WTC11 (cell line): ENCODE measurements at regions not wholly inside any gene's neighbourhood (a gene's known extent, or its start where the extent isn't known, plus 50 kb on each side); places are given as distances from the start of the nearest gene placed in this dataset.

ENCODE experiments used
- ATAC-seq: fragments of 200-7000 bp; cut with Tn5 transposase; 2 replicates; pipeline ENCODE4 v1.10.0; 2021; ENCODE audit warnings: mild to moderate bottlenecking, moderate library complexity
- CTCF ChIA-PET: fragments of 300-600 bp; sonication (Branson Sonifier 250); formaldehyde crosslinking; loops from one replicate; lab custom pipeline; 2021; ENCODE audit warnings: antibody characterized with exemption; lab: Charles Lee
- POLR2A ChIA-PET: fragments of 350-600 bp; sonication (Branson Sonifier 250); formaldehyde crosslinking; loops from one replicate; lab custom pipeline; 2021; ENCODE audit warnings: antibody characterized with exemption; lab: Charles Lee
- DNase-seq: peaks from one replicate; pipeline ENCODE4 v3.0.0; 2021; ENCODE audit warnings: low spot score
- H3K27ac Mint-ChIP-seq: 2 replicates; pipeline ENCODE4 v1.8.0; 2021; ENCODE audit warnings: mixed read lengths
- H3K27me3 Mint-ChIP-seq: 2 replicates; pipeline ENCODE4 v1.8.0; 2021; ENCODE audit warnings: low read depth, mild to moderate bottlenecking, moderate library complexity, mixed read lengths
- H3K36me3 Mint-ChIP-seq: 2 replicates; pipeline ENCODE4 v1.8.0; 2021; ENCODE audit warnings: mixed read lengths
- H3K4me1 Mint-ChIP-seq: 2 replicates; pipeline ENCODE4 v1.8.0; 2022; ENCODE audit warnings: mixed read lengths
- H3K4me3 Mint-ChIP-seq: 2 replicates; pipeline ENCODE4 v1.8.0; 2021; ENCODE audit warnings: mild to moderate bottlenecking, moderate library complexity, mixed read lengths
- H3K9me3 Mint-ChIP-seq: 2 replicates; pipeline ENCODE4 v1.8.0; 2021; ENCODE audit warnings: mixed read lengths
- ATF1 ChIP-seq: sonication (generic); formaldehyde crosslinking; IDR thresholded peaks from 2 replicates; pipeline ENCODE4 v1.8.1; 2023; ENCODE audit warnings: mild to moderate bottlenecking, moderate library complexity, missing genetic modification reagents
- ESRRA ChIP-seq: sonication (generic); formaldehyde crosslinking; IDR thresholded peaks from 2 replicates; pipeline ENCODE4 v1.8.1; 2022; ENCODE audit warnings: mild to moderate bottlenecking, missing genetic modification reagents, borderline replicate concordance
- ETV6 ChIP-seq: sonication (generic); formaldehyde crosslinking; IDR thresholded peaks from 2 replicates; pipeline ENCODE4 v1.8.1; 2022; ENCODE audit warnings: mild to moderate bottlenecking, missing genetic modification reagents
- GRHL2 ChIP-seq: fragments of 250-450 bp; sonication (Bioruptor Pico); IDR thresholded peaks from 2 replicates; pipeline ENCODE4 v1.8.0; 2022; ENCODE audit warnings: mild to moderate bottlenecking, moderate library complexity; ENCODE audit not compliant: insufficient replicate concordance, severe bottlenecking
- GTF2I ChIP-seq: fragments of 250-450 bp; sonication (Bioruptor Pico); conservative IDR thresholded peaks from 2 replicates; pipeline ENCODE4 v1.4.0; 2021; ENCODE audit warnings: mild to moderate bottlenecking
- HMGA2 ChIP-seq: fragments of 250-450 bp; sonication (Bioruptor Pico); IDR thresholded peaks from 2 replicates; pipeline ENCODE4 v1.4.0; 2021; ENCODE audit warnings: mild to moderate bottlenecking, moderate library complexity
- NFE2L1 ChIP-seq: sonication (generic); formaldehyde crosslinking; IDR thresholded peaks from 2 replicates; pipeline ENCODE4 v1.8.1; 2023; ENCODE audit warnings: missing genetic modification reagents
- RORB ChIP-seq: fragments of 250-450 bp; sonication (Bioruptor Pico); IDR thresholded peaks from 2 replicates; pipeline ENCODE4 v1.9.0; 2021; ENCODE audit warnings: mild to moderate bottlenecking
- ZNF219 ChIP-seq: sonication (generic); formaldehyde crosslinking; IDR thresholded peaks from 2 replicates; pipeline ENCODE4 v1.8.0; 2023; ENCODE audit warnings: missing genetic modification reagents, mild to moderate bottlenecking, borderline replicate concordance
- ZNF232 ChIP-seq: sonication (generic); formaldehyde crosslinking; IDR thresholded peaks from 2 replicates; pipeline ENCODE4 v1.8.0; 2022; ENCODE audit warnings: mild to moderate bottlenecking, missing genetic modification reagents
- ZNF317 ChIP-seq: sonication (generic); formaldehyde crosslinking; IDR thresholded peaks from 2 replicates; pipeline ENCODE4 v1.8.1; 2023; ENCODE audit warnings: low read depth, mild to moderate bottlenecking, moderate library complexity, missing genetic modification reagents, borderline replicate concordance
- TF ChIP-seq, protein P1 (sequence below): sonication (generic); formaldehyde crosslinking; IDR thresholded peaks from 2 replicates; pipeline ENCODE4 v1.8.0; 2022; ENCODE audit warnings: mild to moderate bottlenecking, missing genetic modification reagents
- TF ChIP-seq, protein P2 (sequence below): sonication (generic); formaldehyde crosslinking; IDR thresholded peaks from 2 replicates; pipeline ENCODE4 v1.8.1; 2022; ENCODE audit warnings: missing genetic modification reagents, borderline replicate concordance
- TF ChIP-seq, protein P3 (sequence below): sonication (generic); formaldehyde crosslinking; IDR thresholded peaks from 2 replicates; pipeline ENCODE4 v1.8.0; 2023; ENCODE audit warnings: missing genetic modification reagents, mild to moderate bottlenecking, borderline replicate concordance
- TF ChIP-seq, protein P4 (sequence below): fragments of 250-450 bp; sonication (Bioruptor Pico); IDR thresholded peaks from 2 replicates; pipeline ENCODE4 v1.8.0; 2021; ENCODE audit warnings: mild to moderate bottlenecking
- TF ChIP-seq, protein P5 (sequence below): sonication (generic); formaldehyde crosslinking; IDR thresholded peaks from 2 replicates; pipeline ENCODE4 v1.8.0; 2023; ENCODE audit warnings: mild to moderate bottlenecking, missing genetic modification reagents
- TF ChIP-seq, protein P6 (sequence below): sonication (generic); formaldehyde crosslinking; IDR thresholded peaks from 2 replicates; pipeline ENCODE4 v1.8.1; 2023; ENCODE audit warnings: mild to moderate bottlenecking, missing genetic modification reagents
- TF ChIP-seq, protein P7 (sequence below): sonication (generic); formaldehyde crosslinking; IDR thresholded peaks from 2 replicates; pipeline ENCODE4 v1.8.1; 2023; ENCODE audit warnings: mild to moderate bottlenecking, missing genetic modification reagents, borderline replicate concordance

DNA sequence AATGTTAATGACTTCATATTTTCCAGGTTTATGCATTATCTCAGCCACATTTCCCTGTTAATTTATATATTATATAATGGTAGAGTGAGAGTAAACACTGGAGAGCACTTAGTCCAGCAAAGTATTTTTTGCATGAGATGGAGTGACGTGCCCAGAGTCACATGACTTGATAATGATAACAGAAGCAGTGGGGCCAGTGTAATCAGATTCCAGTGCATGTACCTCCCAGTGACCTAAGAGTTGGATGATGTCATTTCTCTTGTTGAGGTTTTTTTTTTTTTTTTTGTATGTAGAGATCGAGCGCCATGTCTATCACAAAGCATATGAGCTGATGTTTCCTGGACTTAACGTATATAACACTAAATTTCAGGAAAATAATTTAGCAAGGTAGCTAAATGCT lies 375.3 kb downstream of the CNTN6 start:
- no peak for TF ChIP-seq RORB (CRISPR knock-in tag)
- TF ChIP-seq, protein P1, sequence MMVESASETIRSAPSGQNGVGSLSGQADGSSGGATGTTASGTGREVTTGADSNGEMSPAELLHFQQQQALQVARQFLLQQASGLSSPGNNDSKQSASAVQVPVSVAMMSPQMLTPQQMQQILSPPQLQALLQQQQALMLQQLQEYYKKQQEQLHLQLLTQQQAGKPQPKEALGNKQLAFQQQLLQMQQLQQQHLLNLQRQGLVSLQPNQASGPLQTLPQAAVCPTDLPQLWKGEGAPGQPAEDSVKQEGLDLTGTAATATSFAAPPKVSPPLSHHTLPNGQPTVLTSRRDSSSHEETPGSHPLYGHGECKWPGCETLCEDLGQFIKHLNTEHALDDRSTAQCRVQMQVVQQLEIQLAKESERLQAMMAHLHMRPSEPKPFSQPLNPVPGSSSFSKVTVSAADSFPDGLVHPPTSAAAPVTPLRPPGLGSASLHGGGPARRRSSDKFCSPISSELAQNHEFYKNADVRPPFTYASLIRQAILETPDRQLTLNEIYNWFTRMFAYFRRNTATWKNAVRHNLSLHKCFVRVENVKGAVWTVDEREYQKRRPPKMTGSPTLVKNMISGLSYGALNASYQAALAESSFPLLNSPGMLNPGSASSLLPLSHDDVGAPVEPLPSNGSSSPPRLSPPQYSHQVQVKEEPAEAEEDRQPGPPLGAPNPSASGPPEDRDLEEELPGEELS (CRISPR knock-in tag), result no peak
- no peak for TF ChIP-seq NFE2L1 (CRISPR knock-in tag)
- TF ChIP-seq, protein P2, sequence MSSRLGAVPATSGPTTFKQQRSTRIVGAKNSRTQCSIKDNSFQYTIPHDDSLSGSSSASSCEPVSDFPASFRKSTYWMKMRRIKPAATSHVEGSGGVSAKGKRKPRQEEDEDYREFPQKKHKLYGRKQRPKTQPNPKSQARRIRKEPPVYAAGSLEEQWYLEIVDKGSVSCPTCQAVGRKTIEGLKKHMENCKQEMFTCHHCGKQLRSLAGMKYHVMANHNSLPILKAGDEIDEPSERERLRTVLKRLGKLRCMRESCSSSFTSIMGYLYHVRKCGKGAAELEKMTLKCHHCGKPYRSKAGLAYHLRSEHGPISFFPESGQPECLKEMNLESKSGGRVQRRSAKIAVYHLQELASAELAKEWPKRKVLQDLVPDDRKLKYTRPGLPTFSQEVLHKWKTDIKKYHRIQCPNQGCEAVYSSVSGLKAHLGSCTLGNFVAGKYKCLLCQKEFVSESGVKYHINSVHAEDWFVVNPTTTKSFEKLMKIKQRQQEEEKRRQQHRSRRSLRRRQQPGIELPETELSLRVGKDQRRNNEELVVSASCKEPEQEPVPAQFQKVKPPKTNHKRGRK (CRISPR knock-in tag), result no peak
- no peak for TF ChIP-seq GRHL2 (CRISPR knock-in tag)
- TF ChIP-seq, protein P3, sequence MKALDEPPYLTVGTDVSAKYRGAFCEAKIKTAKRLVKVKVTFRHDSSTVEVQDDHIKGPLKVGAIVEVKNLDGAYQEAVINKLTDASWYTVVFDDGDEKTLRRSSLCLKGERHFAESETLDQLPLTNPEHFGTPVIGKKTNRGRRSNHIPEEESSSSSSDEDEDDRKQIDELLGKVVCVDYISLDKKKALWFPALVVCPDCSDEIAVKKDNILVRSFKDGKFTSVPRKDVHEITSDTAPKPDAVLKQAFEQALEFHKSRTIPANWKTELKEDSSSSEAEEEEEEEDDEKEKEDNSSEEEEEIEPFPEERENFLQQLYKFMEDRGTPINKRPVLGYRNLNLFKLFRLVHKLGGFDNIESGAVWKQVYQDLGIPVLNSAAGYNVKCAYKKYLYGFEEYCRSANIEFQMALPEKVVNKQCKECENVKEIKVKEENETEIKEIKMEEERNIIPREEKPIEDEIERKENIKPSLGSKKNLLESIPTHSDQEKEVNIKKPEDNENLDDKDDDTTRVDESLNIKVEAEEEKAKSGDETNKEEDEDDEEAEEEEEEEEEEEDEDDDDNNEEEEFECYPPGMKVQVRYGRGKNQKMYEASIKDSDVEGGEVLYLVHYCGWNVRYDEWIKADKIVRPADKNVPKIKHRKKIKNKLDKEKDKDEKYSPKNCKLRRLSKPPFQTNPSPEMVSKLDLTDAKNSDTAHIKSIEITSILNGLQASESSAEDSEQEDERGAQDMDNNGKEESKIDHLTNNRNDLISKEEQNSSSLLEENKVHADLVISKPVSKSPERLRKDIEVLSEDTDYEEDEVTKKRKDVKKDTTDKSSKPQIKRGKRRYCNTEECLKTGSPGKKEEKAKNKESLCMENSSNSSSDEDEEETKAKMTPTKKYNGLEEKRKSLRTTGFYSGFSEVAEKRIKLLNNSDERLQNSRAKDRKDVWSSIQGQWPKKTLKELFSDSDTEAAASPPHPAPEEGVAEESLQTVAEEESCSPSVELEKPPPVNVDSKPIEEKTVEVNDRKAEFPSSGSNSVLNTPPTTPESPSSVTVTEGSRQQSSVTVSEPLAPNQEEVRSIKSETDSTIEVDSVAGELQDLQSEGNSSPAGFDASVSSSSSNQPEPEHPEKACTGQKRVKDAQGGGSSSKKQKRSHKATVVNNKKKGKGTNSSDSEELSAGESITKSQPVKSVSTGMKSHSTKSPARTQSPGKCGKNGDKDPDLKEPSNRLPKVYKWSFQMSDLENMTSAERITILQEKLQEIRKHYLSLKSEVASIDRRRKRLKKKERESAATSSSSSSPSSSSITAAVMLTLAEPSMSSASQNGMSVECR (CRISPR knock-in tag), result no peak
- TF ChIP-seq ZNF317 (CRISPR knock-in tag), result no peak
- TF ChIP-seq GTF2I, result no peak
- no peak for TF ChIP-seq ESRRA
- TF ChIP-seq, protein P4, sequence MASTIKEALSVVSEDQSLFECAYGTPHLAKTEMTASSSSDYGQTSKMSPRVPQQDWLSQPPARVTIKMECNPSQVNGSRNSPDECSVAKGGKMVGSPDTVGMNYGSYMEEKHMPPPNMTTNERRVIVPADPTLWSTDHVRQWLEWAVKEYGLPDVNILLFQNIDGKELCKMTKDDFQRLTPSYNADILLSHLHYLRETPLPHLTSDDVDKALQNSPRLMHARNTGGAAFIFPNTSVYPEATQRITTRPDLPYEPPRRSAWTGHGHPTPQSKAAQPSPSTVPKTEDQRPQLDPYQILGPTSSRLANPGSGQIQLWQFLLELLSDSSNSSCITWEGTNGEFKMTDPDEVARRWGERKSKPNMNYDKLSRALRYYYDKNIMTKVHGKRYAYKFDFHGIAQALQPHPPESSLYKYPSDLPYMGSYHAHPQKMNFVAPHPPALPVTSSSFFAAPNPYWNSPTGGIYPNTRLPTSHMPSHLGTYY (CRISPR knock-in tag), result no peak
- no peak for TF ChIP-seq ATF1 (CRISPR knock-in tag)
- TF ChIP-seq, protein P5, sequence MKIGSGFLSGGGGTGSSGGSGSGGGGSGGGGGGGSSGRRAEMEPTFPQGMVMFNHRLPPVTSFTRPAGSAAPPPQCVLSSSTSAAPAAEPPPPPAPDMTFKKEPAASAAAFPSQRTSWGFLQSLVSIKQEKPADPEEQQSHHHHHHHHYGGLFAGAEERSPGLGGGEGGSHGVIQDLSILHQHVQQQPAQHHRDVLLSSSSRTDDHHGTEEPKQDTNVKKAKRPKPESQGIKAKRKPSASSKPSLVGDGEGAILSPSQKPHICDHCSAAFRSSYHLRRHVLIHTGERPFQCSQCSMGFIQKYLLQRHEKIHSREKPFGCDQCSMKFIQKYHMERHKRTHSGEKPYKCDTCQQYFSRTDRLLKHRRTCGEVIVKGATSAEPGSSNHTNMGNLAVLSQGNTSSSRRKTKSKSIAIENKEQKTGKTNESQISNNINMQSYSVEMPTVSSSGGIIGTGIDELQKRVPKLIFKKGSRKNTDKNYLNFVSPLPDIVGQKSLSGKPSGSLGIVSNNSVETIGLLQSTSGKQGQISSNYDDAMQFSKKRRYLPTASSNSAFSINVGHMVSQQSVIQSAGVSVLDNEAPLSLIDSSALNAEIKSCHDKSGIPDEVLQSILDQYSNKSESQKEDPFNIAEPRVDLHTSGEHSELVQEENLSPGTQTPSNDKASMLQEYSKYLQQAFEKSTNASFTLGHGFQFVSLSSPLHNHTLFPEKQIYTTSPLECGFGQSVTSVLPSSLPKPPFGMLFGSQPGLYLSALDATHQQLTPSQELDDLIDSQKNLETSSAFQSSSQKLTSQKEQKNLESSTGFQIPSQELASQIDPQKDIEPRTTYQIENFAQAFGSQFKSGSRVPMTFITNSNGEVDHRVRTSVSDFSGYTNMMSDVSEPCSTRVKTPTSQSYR (CRISPR knock-in tag), result no peak
- TF ChIP-seq ETV6 (CRISPR knock-in tag), result no peak
- TF ChIP-seq, protein P6, sequence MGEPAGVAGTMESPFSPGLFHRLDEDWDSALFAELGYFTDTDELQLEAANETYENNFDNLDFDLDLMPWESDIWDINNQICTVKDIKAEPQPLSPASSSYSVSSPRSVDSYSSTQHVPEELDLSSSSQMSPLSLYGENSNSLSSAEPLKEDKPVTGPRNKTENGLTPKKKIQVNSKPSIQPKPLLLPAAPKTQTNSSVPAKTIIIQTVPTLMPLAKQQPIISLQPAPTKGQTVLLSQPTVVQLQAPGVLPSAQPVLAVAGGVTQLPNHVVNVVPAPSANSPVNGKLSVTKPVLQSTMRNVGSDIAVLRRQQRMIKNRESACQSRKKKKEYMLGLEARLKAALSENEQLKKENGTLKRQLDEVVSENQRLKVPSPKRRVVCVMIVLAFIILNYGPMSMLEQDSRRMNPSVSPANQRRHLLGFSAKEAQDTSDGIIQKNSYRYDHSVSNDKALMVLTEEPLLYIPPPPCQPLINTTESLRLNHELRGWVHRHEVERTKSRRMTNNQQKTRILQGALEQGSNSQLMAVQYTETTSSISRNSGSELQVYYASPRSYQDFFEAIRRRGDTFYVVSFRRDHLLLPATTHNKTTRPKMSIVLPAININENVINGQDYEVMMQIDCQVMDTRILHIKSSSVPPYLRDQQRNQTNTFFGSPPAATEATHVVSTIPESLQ (CRISPR knock-in tag), result no peak
- no peak for TF ChIP-seq ZNF232 (CRISPR knock-in tag)
- no peak for TF ChIP-seq HMGA2 (CRISPR knock-in tag)
- TF ChIP-seq ZNF219 (CRISPR knock-in tag), result no peak
- TF ChIP-seq, protein P7, sequence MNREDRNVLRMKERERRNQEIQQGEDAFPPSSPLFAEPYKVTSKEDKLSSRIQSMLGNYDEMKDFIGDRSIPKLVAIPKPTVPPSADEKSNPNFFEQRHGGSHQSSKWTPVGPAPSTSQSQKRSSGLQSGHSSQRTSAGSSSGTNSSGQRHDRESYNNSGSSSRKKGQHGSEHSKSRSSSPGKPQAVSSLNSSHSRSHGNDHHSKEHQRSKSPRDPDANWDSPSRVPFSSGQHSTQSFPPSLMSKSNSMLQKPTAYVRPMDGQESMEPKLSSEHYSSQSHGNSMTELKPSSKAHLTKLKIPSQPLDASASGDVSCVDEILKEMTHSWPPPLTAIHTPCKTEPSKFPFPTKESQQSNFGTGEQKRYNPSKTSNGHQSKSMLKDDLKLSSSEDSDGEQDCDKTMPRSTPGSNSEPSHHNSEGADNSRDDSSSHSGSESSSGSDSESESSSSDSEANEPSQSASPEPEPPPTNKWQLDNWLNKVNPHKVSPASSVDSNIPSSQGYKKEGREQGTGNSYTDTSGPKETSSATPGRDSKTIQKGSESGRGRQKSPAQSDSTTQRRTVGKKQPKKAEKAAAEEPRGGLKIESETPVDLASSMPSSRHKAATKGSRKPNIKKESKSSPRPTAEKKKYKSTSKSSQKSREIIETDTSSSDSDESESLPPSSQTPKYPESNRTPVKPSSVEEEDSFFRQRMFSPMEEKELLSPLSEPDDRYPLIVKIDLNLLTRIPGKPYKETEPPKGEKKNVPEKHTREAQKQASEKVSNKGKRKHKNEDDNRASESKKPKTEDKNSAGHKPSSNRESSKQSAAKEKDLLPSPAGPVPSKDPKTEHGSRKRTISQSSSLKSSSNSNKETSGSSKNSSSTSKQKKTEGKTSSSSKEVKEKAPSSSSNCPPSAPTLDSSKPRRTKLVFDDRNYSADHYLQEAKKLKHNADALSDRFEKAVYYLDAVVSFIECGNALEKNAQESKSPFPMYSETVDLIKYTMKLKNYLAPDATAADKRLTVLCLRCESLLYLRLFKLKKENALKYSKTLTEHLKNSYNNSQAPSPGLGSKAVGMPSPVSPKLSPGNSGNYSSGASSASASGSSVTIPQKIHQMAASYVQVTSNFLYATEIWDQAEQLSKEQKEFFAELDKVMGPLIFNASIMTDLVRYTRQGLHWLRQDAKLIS, result no peak
- ChIA-PET CTCF (no interaction called here), POLR2A (no interaction called here)
- Mint-ChIP-seq H3K27ac (no peak overlapping the region), H3K36me3 (peaks cover 56% of the 10 kb centered on the region), H3K9me3 (peaks cover 76% of the 10 kb centered on the region), H3K4me1 (no peaks in the 10 kb centered on the region), H3K27me3 (peaks cover 6% of the 10 kb centered on the region; the same call in 1 of the 2 replicates), H3K4me3 (no peak overlapping the region)
- DNase-seq (no peak), ATAC-seq (no peak)
